GM23338 (cell line): ENCODE measurements at regions not wholly inside any gene's neighbourhood (a gene's known extent, or its start where the extent isn't known, plus 50 kb on each side); places are given as distances from the start of the nearest gene placed in this dataset.

Source experiments
- ATAC-seq: fragments of 200-7000 bp; cut with Tn5 transposase; 3 replicates; pipeline ENCODE4 v1.9.1; 2020
- DNase-seq: peaks from one replicate; pipeline ENCODE4 v3.0.0-alpha.2; 2015; ENCODE audit warnings: low spot score
- H2AFZ ChIP-seq: fragments of 200-600 bp; sonication (generic); 2 replicates; pipeline ENCODE4 v1.8.0; 2016; ENCODE audit warnings: antibody characterized with exemption, mild to moderate bottlenecking, moderate library complexity
- H3F3A ChIP-seq: fragments of 200-600 bp; sonication (generic); replicated peaks from 2 replicates; pipeline ENCODE4 v1.8.0; 2017; ENCODE audit warnings: antibody characterized with exemption, mixed run types, low read depth
- H3K27ac ChIP-seq: fragments of 200-600 bp; sonication (generic); 2 replicates; pipeline ENCODE4 v1.6.1; 2016; ENCODE audit warnings: low read depth
- H3K27me3 ChIP-seq: fragments of 200-600 bp; sonication (generic); 2 replicates; pipeline ENCODE4 v1.8.0; 2016; ENCODE audit warnings: mild to moderate bottlenecking, mixed run types, moderate library complexity; ENCODE audit not compliant: insufficient read depth
- H3K36me3 ChIP-seq: fragments of 200-600 bp; sonication (generic); 2 replicates; pipeline ENCODE4 v1.8.0; 2016; ENCODE audit warnings: mild to moderate bottlenecking; ENCODE audit not compliant: insufficient read depth
- H3K4me1 ChIP-seq: fragments of 200-600 bp; sonication (generic); 2 replicates; pipeline ENCODE4 v1.8.0; 2016; ENCODE audit warnings: mild to moderate bottlenecking, moderate library complexity; ENCODE audit not compliant: insufficient read depth
- H3K4me2 ChIP-seq: fragments of 200-600 bp; sonication (generic); 2 replicates; pipeline ENCODE4 v1.7.1; 2017; ENCODE audit warnings: mixed run types
- H3K4me3 ChIP-seq: fragments of 200-600 bp; sonication (generic); 2 replicates; pipeline ENCODE4 v1.6.1; 2016; ENCODE audit warnings: mixed run types
- H3K79me2 ChIP-seq: fragments of 200-600 bp; sonication (generic); replicated peaks from 2 replicates; pipeline ENCODE4 v1.8.0; 2017; ENCODE audit warnings: mild to moderate bottlenecking; ENCODE audit not compliant: insufficient read depth
- H3K9me2 ChIP-seq: fragments of 200-600 bp; sonication (generic); 2 replicates; pipeline ENCODE4 v1.8.0; 2017; ENCODE audit not compliant: insufficient read depth
- H4K20me1 ChIP-seq: fragments of 200-600 bp; sonication (generic); replicated peaks from 2 replicates; pipeline ENCODE4 v1.8.0; 2017; ENCODE audit warnings: mild to moderate bottlenecking; ENCODE audit not compliant: insufficient read depth
- H3K27ac Mint-ChIP-seq: 2 replicates; pipeline ENCODE4 v1.8.0; 2020; ENCODE audit warnings: inconsistent platforms, mild to moderate bottlenecking, moderate library complexity, mixed read lengths
- H3K27me3 Mint-ChIP-seq: 3 replicates; pipeline ENCODE4 v1.8.0; 2022; ENCODE audit warnings: low read depth, mild to moderate bottlenecking, moderate library complexity, mixed read lengths, inconsistent platforms; ENCODE audit not compliant: insufficient read depth, poor library complexity
- H3K36me3 Mint-ChIP-seq: 3 replicates; pipeline ENCODE4 v1.8.0; 2021; ENCODE audit warnings: low read depth, mild to moderate bottlenecking, inconsistent platforms, moderate library complexity, mixed read lengths
- H3K4me1 Mint-ChIP-seq: 3 replicates; pipeline ENCODE4 v1.8.0; 2020; ENCODE audit warnings: mild to moderate bottlenecking, inconsistent platforms, mixed read lengths
- H3K4me3 Mint-ChIP-seq: 3 replicates; pipeline ENCODE4 v1.8.0; 2021; ENCODE audit warnings: moderate library complexity, mild to moderate bottlenecking, inconsistent platforms, mixed read lengths
- H3K9me3 Mint-ChIP-seq: 3 replicates; pipeline ENCODE4 v1.8.0; 2020; ENCODE audit warnings: moderate library complexity, mild to moderate bottlenecking, inconsistent platforms, mixed read lengths
- CREB1 ChIP-seq: fragments of 250-450 bp; sonication (Bioruptor Pico); IDR thresholded peaks from 2 replicates; pipeline ENCODE4 v1.5.0; 2020; ENCODE audit warnings: low read depth, mild to moderate bottlenecking, moderate library complexity
- CTCF ChIP-seq, 2 experiments: fragments of 200-600 bp in 1 of 2; sonication (generic) in 1 of 2; conservative IDR thresholded peaks; 2 replicates each; pipeline versions ENCODE4 v1.5.1 to v1.6.1; 2016 to 2017; ENCODE audit warnings: antibody characterized with exemption in 2 of 2, low read depth in 2 of 2, mild to moderate bottlenecking in 2 of 2, moderate library complexity in 1 of 2
- EZH2 ChIP-seq: fragments of 200-600 bp; sonication (generic); IDR thresholded peaks from one replicate; pipeline ENCODE4 v1.8.0; 2017; ENCODE audit warnings: antibody characterized with exemption, mild to moderate bottlenecking, low read depth; ENCODE audit not compliant: unreplicated experiment
- EZH2phosphoT487 ChIP-seq: fragments of 200-600 bp; sonication (generic); IDR thresholded peaks from one replicate; pipeline ENCODE4 v1.8.1; 2018; ENCODE audit warnings: antibody characterized with exemption; ENCODE audit not compliant: unreplicated experiment
- JUNB ChIP-seq: IDR thresholded peaks from one replicate; pipeline ENCODE4 v1.6.1; 2016; ENCODE audit warnings: antibody characterized with exemption; ENCODE audit not compliant: unreplicated experiment
- POLR2AphosphoS5 ChIP-seq: IDR thresholded peaks from 2 replicates; pipeline ENCODE4 v1.6.1; 2016; ENCODE audit warnings: antibody characterized with exemption, low read depth
- REST ChIP-seq: IDR thresholded peaks from one replicate; pipeline ENCODE4 v1.6.1; 2018; ENCODE audit warnings: antibody characterized with exemption; ENCODE audit not compliant: unreplicated experiment
- STAT1 ChIP-seq: IDR thresholded peaks from one replicate; pipeline ENCODE4 v1.6.1; 2016; ENCODE audit warnings: antibody characterized with exemption; ENCODE audit not compliant: unreplicated experiment
- ZNF114 ChIP-seq: fragments of 250-450 bp; sonication (Bioruptor Pico); IDR thresholded peaks from 2 replicates; pipeline ENCODE4 v1.5.0; 2020; ENCODE audit warnings: mild to moderate bottlenecking, moderate library complexity
- ZNF331 ChIP-seq: fragments of 250-450 bp; sonication (Bioruptor Pico); IDR thresholded peaks from 2 replicates; pipeline ENCODE4 v1.5.0; 2020; ENCODE audit warnings: low read depth, mild to moderate bottlenecking, moderate library complexity
- ZNF462 ChIP-seq: fragments of 250-450 bp; sonication (Bioruptor Pico); IDR thresholded peaks from 2 replicates; pipeline ENCODE4 v1.5.0; 2020; ENCODE audit warnings: mild to moderate bottlenecking, moderate library complexity
- TF ChIP-seq, protein P1 (sequence below): IDR thresholded peaks from 2 replicates; pipeline ENCODE4 v1.6.1; 2016; ENCODE audit warnings: antibody characterized with exemption

- Mint-ChIP-seq H3K27me3 (peaks cover 62% of the 10 kb centered on the region), H3K36me3 (no peaks in the 10 kb centered on the region), H3K27ac (no peak overlapping the region), H3K4me3 (no peak overlapping the region), H3K4me1 (peaks cover 25% of the 10 kb centered on the region), H3K9me3 (peaks cover 6% of the 10 kb centered on the region; the same call in 2 of the 3 replicates)
- H3K4me2 ChIP-seq: no peak overlapping the region
- ATAC-seq: no peak
- H3K27me3 ChIP-seq: peaks cover 59% of the 10 kb centered on the region
- peaks cover 6% of the 10 kb centered on the region; the same call in 1 of the 2 replicates for H3K4me1 ChIP-seq
- no peaks in the 10 kb centered on the region for H3K79me2 ChIP-seq
- H3F3A ChIP-seq: 0 out of 2 replicates have a peak, but pooled peaks cover 2% of the 10 kb centered on the region
- no peaks in the 10 kb centered on the region for H4K20me1 ChIP-seq
- no peaks in the 10 kb centered on the region for H3K36me3 ChIP-seq
- no peaks in the 10 kb centered on the region for H3K9me2 ChIP-seq
- no peak overlapping the region for H2AFZ ChIP-seq
- no peak for DNase-seq
- H3K27ac ChIP-seq: no peak overlapping the region
- H3K4me3 ChIP-seq: no peak overlapping the region
- TF ChIP-seq CTCF (conservative IDR thresholded peaks at IDR 0.05; ENCODE audit: low read depth in 2 of 2) (no peak), REST (no peak), ZNF462 (no peak), EZH2 (no peak), JUNB (no peak), ZNF114 (CRISPR knock-in tag) (no peak), EZH2phosphoT487 (no peak), STAT1 (no peak), CREB1 (CRISPR knock-in tag) (no peak), ZNF331 (no peak), POLR2AphosphoS5 (no peak)
- TF ChIP-seq, protein P1, sequence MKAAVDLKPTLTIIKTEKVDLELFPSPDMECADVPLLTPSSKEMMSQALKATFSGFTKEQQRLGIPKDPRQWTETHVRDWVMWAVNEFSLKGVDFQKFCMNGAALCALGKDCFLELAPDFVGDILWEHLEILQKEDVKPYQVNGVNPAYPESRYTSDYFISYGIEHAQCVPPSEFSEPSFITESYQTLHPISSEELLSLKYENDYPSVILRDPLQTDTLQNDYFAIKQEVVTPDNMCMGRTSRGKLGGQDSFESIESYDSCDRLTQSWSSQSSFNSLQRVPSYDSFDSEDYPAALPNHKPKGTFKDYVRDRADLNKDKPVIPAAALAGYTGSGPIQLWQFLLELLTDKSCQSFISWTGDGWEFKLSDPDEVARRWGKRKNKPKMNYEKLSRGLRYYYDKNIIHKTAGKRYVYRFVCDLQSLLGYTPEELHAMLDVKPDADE: no peak
Observed at GRCh38 chr9:129441852-129442251, 179.0 kb downstream of the C9orf50 start.
